AG20443 (cell line): ENCODE measurements at regions not wholly inside any gene's neighbourhood (a gene's known extent, or its start where the extent isn't known, plus 50 kb on each side); places are given as distances from the start of the nearest gene placed in this dataset.
"Not testable (repeated sequence)": the region's sequence is repeated elsewhere in the genome, so short reads cannot be mapped to it uniquely, and the experiment has no call there.

Experiments
- DNase-seq: peaks from one replicate; pipeline ENCODE4 v3.0.0; 2012; ENCODE audit warnings: low spot score, mixed read lengths

GRCh38 chr9:65454034-65454433 lies 169.0 kb upstream of the FOXD4L5 start:
- DNase-seq, result not testable (repeated sequence)

- DNase-seq, result not testable (repeated sequence)
Measured at GRCh38 chr9:65449886-65450610, 165.0 kb upstream of the FOXD4L5 start.

GRCh38 chr9:65449423-65449822 lies 164.4 kb upstream of the FOXD4L5 start:
- DNase-seq, result no peak

- DNase-seq, result not testable (repeated sequence)
Measured at GRCh38 chr9:65447146-65447545, 162.1 kb upstream of the FOXD4L5 start.

- not testable (repeated sequence) for DNase-seq
Measured at GRCh38 chr9:65445991-65446390, 161.0 kb upstream of the FOXD4L5 start.

GRCh38 chr9:65444943-65445342 lies 159.9 kb upstream of the FOXD4L5 start:
- no peak for DNase-seq

- not testable (repeated sequence) for DNase-seq
Measured at GRCh38 chr9:65442116-65442515, 157.1 kb upstream of the FOXD4L5 start.

GRCh38 chr9:65441324-65441920 lies 156.4 kb upstream of the FOXD4L5 start:
- DNase-seq, result not testable (repeated sequence)

GRCh38 chr9:65437724-65438123 lies 152.7 kb upstream of the FOXD4L5 start:
- DNase-seq, result no peak

GRCh38 chr9:65435464-65435863 lies 150.5 kb upstream of the FOXD4L5 start:
- DNase-seq, result no peak

GRCh38 chr9:65432722-65433323 lies 147.8 kb upstream of the FOXD4L5 start:
- DNase-seq, result no peak

GRCh38 chr9:65432051-65432450 lies 147.0 kb upstream of the FOXD4L5 start:
- DNase-seq, result no peak

- no peak for DNase-seq
Measured at GRCh38 chr9:65430221-65430620, 145.2 kb upstream of the FOXD4L5 start.

GRCh38 chr9:65427361-65427760 lies 142.4 kb upstream of the FOXD4L5 start:
- DNase-seq, result not testable (repeated sequence)

GRCh38 chr9:65426813-65427212 lies 141.8 kb upstream of the FOXD4L5 start:
- not testable (repeated sequence) for DNase-seq

- no peak for DNase-seq
Measured at GRCh38 chr9:65426231-65426630, 141.2 kb upstream of the FOXD4L5 start.

- DNase-seq, result not testable (repeated sequence)
Measured at GRCh38 chr9:65425183-65425582, 140.2 kb upstream of the FOXD4L5 start.

GRCh38 chr9:65424437-65424984 lies 139.5 kb upstream of the FOXD4L5 start:
- DNase-seq, result not testable (repeated sequence)

GRCh38 chr9:65423691-65424436 lies 138.9 kb upstream of the FOXD4L5 start:
- not testable (repeated sequence) for DNase-seq

GRCh38 chr9:65422966-65423690 lies 138.1 kb upstream of the FOXD4L5 start:
- not testable (repeated sequence) for DNase-seq

GRCh38 chr9:65421486-65421885 lies 136.5 kb upstream of the FOXD4L5 start:
- not testable (repeated sequence) for DNase-seq
